Activated T-cell treated with anti-CD3 and anti-CD28 coated beads, Interleukin-2, amount 50 U/mL, for 4 hours (primary cell): ENCODE measurements at regions not wholly inside any gene's neighbourhood (a gene's known extent, or its start where the extent isn't known, plus 50 kb on each side); places are given as distances from the start of the nearest gene placed in this dataset.

Experiments used
- ATAC-seq, 2 donors: fragments of 200-7000 bp; cut with Tn5 transposase; one replicate each; pipeline ENCODE4 v1.10.0; 2021
- DNase-seq: peaks from one replicate; pipeline ENCODE4 v3.0.0-alpha.2; 2020
- H3K27me3 Mint-ChIP-seq: one replicate; pipeline ENCODE4 v1.8.0; 2021; ENCODE audit warnings: low read depth, mixed read lengths
- H3K36me3 Mint-ChIP-seq: one replicate; pipeline ENCODE4 v1.8.0; 2022; ENCODE audit warnings: mixed read lengths; ENCODE audit not compliant: insufficient read depth
- H3K4me1 Mint-ChIP-seq: one replicate; pipeline ENCODE4 v1.8.0; 2021; ENCODE audit warnings: low read depth, mixed read lengths
- H3K4me3 Mint-ChIP-seq: one replicate; pipeline ENCODE4 v1.8.0; 2021; ENCODE audit warnings: mild to moderate bottlenecking, moderate library complexity, mixed read lengths
- H3K9me3 Mint-ChIP-seq: one replicate; pipeline ENCODE4 v1.8.0; 2021; ENCODE audit warnings: mixed read lengths

- ATAC-seq (no peak), DNase-seq (no peak)
- no peaks in the 10 kb centered on the region for H3K9me3 Mint-ChIP-seq
- H3K4me1 Mint-ChIP-seq = no peaks in the 10 kb centered on the region
- H3K36me3 Mint-ChIP-seq = no peaks in the 10 kb centered on the region
- no peak overlapping the region for H3K4me3 Mint-ChIP-seq
- peaks cover 25% of the 10 kb centered on the region for H3K27me3 Mint-ChIP-seq
Observed at GRCh38 chr2:204335451-204336058, 209.7 kb upstream of the PARD3B start.

GRCh38 chr2:204336153-204336744, 209.0 kb upstream of the PARD3B start:
- no peak for ATAC-seq
- Mint-ChIP-seq H3K27me3 (peaks cover 26% of the 10 kb centered on the region), H3K4me3 (no peak overlapping the region)

GRCh38 chr2:204337638-204338037, 207.6 kb upstream of the PARD3B start:
- Mint-ChIP-seq H3K9me3 (no peaks in the 10 kb centered on the region), H3K4me3 (no peak overlapping the region), H3K4me1 (no peaks in the 10 kb centered on the region), H3K36me3 (no peaks in the 10 kb centered on the region), H3K27me3 (peaks cover 26% of the 10 kb centered on the region)
- ATAC-seq (no peak), DNase-seq (no peak)

More at GRCh38 chr2:204336153-204336744, 209.0 kb upstream of the PARD3B start:
- Mint-ChIP-seq H3K9me3 (no peaks in the 10 kb centered on the region), H3K4me1 (no peaks in the 10 kb centered on the region), H3K36me3 (no peaks in the 10 kb centered on the region)
- no peak for DNase-seq

GRCh38 chr2:204339212-204339715, 206.0 kb upstream of the PARD3B start:
- Mint-ChIP-seq H3K4me3 (no peak overlapping the region), H3K4me1 (no peaks in the 10 kb centered on the region), H3K36me3 (no peaks in the 10 kb centered on the region), H3K9me3 (no peaks in the 10 kb centered on the region), H3K27me3 (peaks cover 24% of the 10 kb centered on the region)
- DNase-seq (no peak), ATAC-seq (no peak)

- no peak for DNase-seq
Observed at GRCh38 chr2:204340511-204340910, 204.8 kb upstream of the PARD3B start.

GRCh38 chr2:204341887-204342276, 203.4 kb upstream of the PARD3B start:
- no peak for ATAC-seq
- Mint-ChIP-seq H3K9me3 (no peaks in the 10 kb centered on the region), H3K4me3 (no peak overlapping the region), H3K27me3 (peaks cover 23% of the 10 kb centered on the region), H3K36me3 (no peaks in the 10 kb centered on the region), H3K4me1 (no peaks in the 10 kb centered on the region)
- DNase-seq = no peak

More at GRCh38 chr2:204340511-204340910, 204.8 kb upstream of the PARD3B start:
- peaks cover 20% of the 10 kb centered on the region for H3K27me3 Mint-ChIP-seq
- H3K9me3 Mint-ChIP-seq = no peaks in the 10 kb centered on the region
- H3K36me3 Mint-ChIP-seq = no peaks in the 10 kb centered on the region
- no peak overlapping the region for H3K4me3 Mint-ChIP-seq
- no peaks in the 10 kb centered on the region for H3K4me1 Mint-ChIP-seq
- ATAC-seq = no peak

GRCh38 chr2:204343685-204344084, 201.6 kb upstream of the PARD3B start:
- Mint-ChIP-seq H3K9me3 (no peaks in the 10 kb centered on the region), H3K4me3 (no peak overlapping the region), H3K4me1 (no peaks in the 10 kb centered on the region), H3K27me3 (peaks cover 14% of the 10 kb centered on the region), H3K36me3 (no peaks in the 10 kb centered on the region)
- DNase-seq (no peak), ATAC-seq (no peak)

GRCh38 chr2:204344119-204344518, 201.2 kb upstream of the PARD3B start:
- Mint-ChIP-seq H3K36me3 (no peaks in the 10 kb centered on the region), H3K9me3 (no peaks in the 10 kb centered on the region), H3K4me1 (no peaks in the 10 kb centered on the region), H3K27me3 (peaks cover 12% of the 10 kb centered on the region), H3K4me3 (no peak overlapping the region)
- no peak for DNase-seq
- no peak for ATAC-seq

GRCh38 chr2:204346906-204347305, 198.4 kb upstream of the PARD3B start:
- ATAC-seq = no peak
- H3K9me3 Mint-ChIP-seq = no peaks in the 10 kb centered on the region
- peaks cover 6% of the 10 kb centered on the region for H3K27me3 Mint-ChIP-seq
- no peak overlapping the region for H3K4me3 Mint-ChIP-seq
- no peaks in the 10 kb centered on the region for H3K36me3 Mint-ChIP-seq
- DNase-seq = no peak
- H3K4me1 Mint-ChIP-seq = no peaks in the 10 kb centered on the region

- DNase-seq (no peak), ATAC-seq (no peak)
- Mint-ChIP-seq H3K4me3 (no peak overlapping the region), H3K9me3 (no peaks in the 10 kb centered on the region), H3K36me3 (no peaks in the 10 kb centered on the region), H3K4me1 (no peaks in the 10 kb centered on the region), H3K27me3 (peaks cover 24% of the 10 kb centered on the region)
Observed at GRCh38 chr2:204353823-204354222, 191.5 kb upstream of the PARD3B start.

GRCh38 chr2:204354442-204354856, 190.8 kb upstream of the PARD3B start:
- Mint-ChIP-seq H3K4me1 (no peaks in the 10 kb centered on the region), H3K4me3 (no peak overlapping the region), H3K27me3 (peaks cover 24% of the 10 kb centered on the region), H3K36me3 (no peaks in the 10 kb centered on the region), H3K9me3 (no peaks in the 10 kb centered on the region)
- no peak for DNase-seq
- ATAC-seq = no peak

- H3K9me3 Mint-ChIP-seq = no peaks in the 10 kb centered on the region
- H3K27me3 Mint-ChIP-seq = peaks cover 22% of the 10 kb centered on the region
- DNase-seq = no peak
- H3K4me1 Mint-ChIP-seq = no peaks in the 10 kb centered on the region
- ATAC-seq = no peak
- H3K36me3 Mint-ChIP-seq = no peaks in the 10 kb centered on the region
- H3K4me3 Mint-ChIP-seq = no peak overlapping the region
Observed at GRCh38 chr2:204355688-204356087, 189.6 kb upstream of the PARD3B start.

- DNase-seq = no peak
- no peaks in the 10 kb centered on the region for H3K36me3 Mint-ChIP-seq
- ATAC-seq = no peak
- no peaks in the 10 kb centered on the region for H3K9me3 Mint-ChIP-seq
- H3K4me1 Mint-ChIP-seq = no peaks in the 10 kb centered on the region
- H3K27me3 Mint-ChIP-seq = peaks cover 21% of the 10 kb centered on the region
- no peak overlapping the region for H3K4me3 Mint-ChIP-seq
Observed at GRCh38 chr2:204356151-204356641, 189.1 kb upstream of the PARD3B start.

GRCh38 chr2:204357286-204357685, 188.0 kb upstream of the PARD3B start:
- no peaks in the 10 kb centered on the region for H3K9me3 Mint-ChIP-seq
- DNase-seq (no peak), ATAC-seq (no peak)
- no peak overlapping the region for H3K4me3 Mint-ChIP-seq
- no peaks in the 10 kb centered on the region for H3K36me3 Mint-ChIP-seq
- no peaks in the 10 kb centered on the region for H3K4me1 Mint-ChIP-seq
- H3K27me3 Mint-ChIP-seq = peaks cover 21% of the 10 kb centered on the region

GRCh38 chr2:204359076-204359475, 186.2 kb upstream of the PARD3B start:
- Mint-ChIP-seq H3K36me3 (no peaks in the 10 kb centered on the region), H3K9me3 (no peaks in the 10 kb centered on the region), H3K27me3 (peaks cover 18% of the 10 kb centered on the region), H3K4me1 (no peaks in the 10 kb centered on the region), H3K4me3 (no peak overlapping the region)
- DNase-seq = no peak
- no peak for ATAC-seq
